ENCODE measurements at regions not wholly inside any gene's neighbourhood (a gene's known extent, or its start where the extent isn't known, plus 50 kb on each side); places are given as distances from the start of the nearest gene placed in this dataset.

DNA sequence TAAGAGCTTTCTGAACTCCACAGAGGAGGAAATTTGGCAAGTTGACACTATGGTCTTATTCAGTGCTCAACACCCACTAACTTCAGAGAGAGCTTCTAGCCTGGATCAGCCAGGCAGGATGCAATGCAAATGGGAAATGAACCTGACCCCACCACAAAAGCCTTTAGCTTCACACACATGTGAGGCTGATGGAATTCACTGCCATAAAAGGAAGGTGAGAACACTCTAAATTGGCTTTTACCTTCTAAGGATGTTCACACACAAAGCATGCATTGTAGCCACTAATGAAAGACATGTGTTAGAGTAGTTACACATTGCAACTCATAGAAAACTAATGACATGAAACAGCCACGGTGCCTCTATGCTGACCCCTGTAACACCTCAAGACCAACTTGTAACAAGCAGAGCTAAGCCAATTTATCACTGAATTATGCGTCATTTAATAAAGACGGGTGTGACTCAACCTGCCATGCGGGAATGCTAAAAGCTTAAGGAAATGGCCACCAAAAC, 262.1 kb downstream of the HACE1 start:
- Histone ChIP-seq H3K4me1 (ENCODE audit: control insufficient read depth in 5 of 5, insufficient read depth in 5 of 5, low read length in 5 of 5) (peaks cover 0 to 31% (median 2%) of the 10 kb centered on the region in 5 donors), H3K36me3 (ENCODE audit: control insufficient read depth in 4 of 4, insufficient read depth in 4 of 4, low read length in 4 of 4) (peaks cover 0 to 1% (median 0%) of the 10 kb centered on the region in 4 donors), H3K4me3 (no peak overlapping the region), H3K27ac (ENCODE audit: low read depth in 1 of 2, low read length in 1 of 2) (no peak overlapping the region), H3K9me3 (ENCODE audit: control insufficient read depth in 4 of 4, insufficient read depth in 3 of 4, low read length in 3 of 4) (no peaks in the 10 kb centered on the region), H3K27me3 (ENCODE audit: control insufficient read depth in 3 of 3, insufficient read depth in 3 of 3, low read length in 2 of 3) (no peaks in the 10 kb centered on the region), H3K9ac (ENCODE audit: insufficient read depth in 1 of 2, low read length in 2 of 2) (no peak overlapping the region)
- TF ChIP-seq, protein P1, sequence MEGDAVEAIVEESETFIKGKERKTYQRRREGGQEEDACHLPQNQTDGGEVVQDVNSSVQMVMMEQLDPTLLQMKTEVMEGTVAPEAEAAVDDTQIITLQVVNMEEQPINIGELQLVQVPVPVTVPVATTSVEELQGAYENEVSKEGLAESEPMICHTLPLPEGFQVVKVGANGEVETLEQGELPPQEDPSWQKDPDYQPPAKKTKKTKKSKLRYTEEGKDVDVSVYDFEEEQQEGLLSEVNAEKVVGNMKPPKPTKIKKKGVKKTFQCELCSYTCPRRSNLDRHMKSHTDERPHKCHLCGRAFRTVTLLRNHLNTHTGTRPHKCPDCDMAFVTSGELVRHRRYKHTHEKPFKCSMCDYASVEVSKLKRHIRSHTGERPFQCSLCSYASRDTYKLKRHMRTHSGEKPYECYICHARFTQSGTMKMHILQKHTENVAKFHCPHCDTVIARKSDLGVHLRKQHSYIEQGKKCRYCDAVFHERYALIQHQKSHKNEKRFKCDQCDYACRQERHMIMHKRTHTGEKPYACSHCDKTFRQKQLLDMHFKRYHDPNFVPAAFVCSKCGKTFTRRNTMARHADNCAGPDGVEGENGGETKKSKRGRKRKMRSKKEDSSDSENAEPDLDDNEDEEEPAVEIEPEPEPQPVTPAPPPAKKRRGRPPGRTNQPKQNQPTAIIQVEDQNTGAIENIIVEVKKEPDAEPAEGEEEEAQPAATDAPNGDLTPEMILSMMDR (IDR thresholded peaks at IDR 0.05; ENCODE audit: control extremely low read depth, extremely low read depth): no peak
- DNase-seq: no peak
- ATAC-seq (ENCODE audit: insufficient read depth, low FRiP score): no peak
- WGBS, 2 donors: 66 to 84% methylated on average over 4 of the region's 4 CpGs

DNA sequence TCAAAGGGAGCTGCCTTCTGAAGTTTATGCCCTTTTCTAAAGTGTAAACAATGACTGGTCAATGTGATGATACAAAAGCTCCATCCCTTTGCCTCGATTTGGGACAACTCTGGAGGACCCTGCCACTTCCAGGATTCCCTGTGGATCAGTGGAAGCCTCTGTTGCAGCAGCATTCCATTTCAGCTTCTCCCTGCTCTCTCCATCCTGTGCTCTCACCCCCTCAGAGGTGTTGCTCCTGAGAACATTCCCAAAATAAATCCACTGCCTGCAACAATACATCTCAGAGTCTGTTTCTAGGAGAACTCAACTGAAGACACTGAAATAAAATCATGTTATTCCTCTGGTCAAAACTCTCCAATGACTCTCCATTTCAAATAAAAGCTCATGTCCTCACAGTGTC, 263.6 kb downstream of the HACE1 start:
- peaks cover 0 to 24% (median 0%) of the 10 kb centered on the region in 5 donors for H3K4me1 ChIP-seq (ENCODE audit: control insufficient read depth in 5 of 5, insufficient read depth in 5 of 5, low read length in 5 of 5)
- WGBS, 2 donors: 67 to 74% methylated on average over 1 of the region's 1 CpG
- no peaks in the 10 kb centered on the region for H3K27me3 ChIP-seq (ENCODE audit: control insufficient read depth in 3 of 3, insufficient read depth in 3 of 3, low read length in 2 of 3)
- DNase-seq (no peak), ATAC-seq (ENCODE audit: insufficient read depth, low FRiP score) (no peak)
- peaks cover 0 to 1% (median 0%) of the 10 kb centered on the region in 4 donors for H3K36me3 ChIP-seq (ENCODE audit: control insufficient read depth in 4 of 4, insufficient read depth in 4 of 4, low read length in 4 of 4)
- no peak overlapping the region for H3K4me3 ChIP-seq
- H3K27ac ChIP-seq (ENCODE audit: low read depth in 1 of 2, low read length in 1 of 2): no peak overlapping the region
- no peaks in the 10 kb centered on the region for H3K9me3 ChIP-seq (ENCODE audit: control insufficient read depth in 4 of 4, insufficient read depth in 3 of 4, low read length in 3 of 4)
- TF ChIP-seq, protein P1 (IDR thresholded peaks at IDR 0.05; ENCODE audit: control extremely low read depth, extremely low read depth): no peak
- H3K9ac ChIP-seq (ENCODE audit: insufficient read depth in 1 of 2, low read length in 2 of 2): no peak overlapping the region

DNA sequence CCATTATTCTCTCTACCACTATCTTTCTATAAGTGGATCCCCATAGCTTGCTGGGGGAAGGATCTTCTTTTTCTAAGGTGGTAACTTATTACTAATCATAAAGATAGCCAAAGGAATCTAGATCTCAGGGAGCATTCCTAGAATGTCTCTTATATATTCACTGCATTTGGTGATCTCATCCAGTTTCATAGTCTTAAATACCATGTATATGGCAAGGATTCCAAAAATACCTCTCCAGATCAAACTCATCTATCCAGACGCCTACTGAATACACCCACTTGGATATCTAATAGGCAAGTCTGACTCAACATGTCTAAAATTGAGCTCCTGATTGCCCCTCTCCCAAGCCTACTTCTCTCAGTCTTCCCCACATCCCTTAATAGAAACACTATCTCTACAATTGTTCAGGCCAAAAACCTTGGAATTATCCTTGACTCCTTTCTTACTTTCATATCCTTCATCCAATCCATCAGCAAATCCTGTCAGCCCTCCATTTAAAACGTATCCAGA, 264.4 kb downstream of the HACE1 start:
- Histone ChIP-seq H3K4me3 (no peak overlapping the region), H3K36me3 (ENCODE audit: control insufficient read depth in 4 of 4, insufficient read depth in 4 of 4, low read length in 4 of 4) (peaks cover 0 to 1% (median 0%) of the 10 kb centered on the region in 4 donors), H3K27ac (ENCODE audit: low read depth in 1 of 2, low read length in 1 of 2) (no peak overlapping the region), H3K27me3 (ENCODE audit: control insufficient read depth in 3 of 3, insufficient read depth in 3 of 3, low read length in 2 of 3) (no peaks in the 10 kb centered on the region), H3K9me3 (ENCODE audit: control insufficient read depth in 4 of 4, insufficient read depth in 3 of 4, low read length in 3 of 4) (no peaks in the 10 kb centered on the region), H3K4me1 (ENCODE audit: control insufficient read depth in 5 of 5, insufficient read depth in 5 of 5, low read length in 5 of 5) (peaks cover 0 to 17% (median 0%) of the 10 kb centered on the region in 5 donors), H3K9ac (ENCODE audit: insufficient read depth in 1 of 2, low read length in 2 of 2) (no peak overlapping the region)
- DNase-seq (no peak), ATAC-seq (ENCODE audit: insufficient read depth, low FRiP score) (no peak)
- TF ChIP-seq, protein P1 (IDR thresholded peaks at IDR 0.05; ENCODE audit: control extremely low read depth, extremely low read depth): no peak
- WGBS, 2 donors: 78 to 91% methylated on average over 2 of the region's 2 CpGs
